ENCODE measurements at regions not wholly inside any gene's neighbourhood (a gene's known extent, or its start where the extent isn't known, plus 50 kb on each side); places are given as distances from the start of the nearest gene placed in this dataset.

DNA sequence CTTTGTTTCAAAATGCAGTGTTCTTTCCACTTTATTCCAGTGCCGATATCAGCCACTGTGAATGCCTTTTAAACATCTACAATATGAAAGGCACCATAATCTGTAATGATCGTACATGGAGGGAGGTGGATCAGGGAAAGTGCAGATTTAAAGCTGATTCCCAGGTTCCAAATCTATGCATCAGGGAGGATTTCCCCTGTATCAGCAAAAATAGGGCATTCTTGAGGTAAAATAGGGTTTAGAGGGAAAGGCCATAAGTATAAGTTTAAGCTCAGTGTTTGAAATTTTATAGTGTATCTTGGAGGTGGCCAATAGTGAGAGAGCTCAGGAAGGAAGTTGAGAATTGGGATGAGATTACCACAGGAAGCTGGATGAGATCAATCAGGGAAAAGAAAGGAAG lies 289.7 kb upstream of the ID4 start:
- no peak overlapping the region for H3K4me3 ChIP-seq (ENCODE audit: low read depth, low read length)
- TF ChIP-seq, protein P1, sequence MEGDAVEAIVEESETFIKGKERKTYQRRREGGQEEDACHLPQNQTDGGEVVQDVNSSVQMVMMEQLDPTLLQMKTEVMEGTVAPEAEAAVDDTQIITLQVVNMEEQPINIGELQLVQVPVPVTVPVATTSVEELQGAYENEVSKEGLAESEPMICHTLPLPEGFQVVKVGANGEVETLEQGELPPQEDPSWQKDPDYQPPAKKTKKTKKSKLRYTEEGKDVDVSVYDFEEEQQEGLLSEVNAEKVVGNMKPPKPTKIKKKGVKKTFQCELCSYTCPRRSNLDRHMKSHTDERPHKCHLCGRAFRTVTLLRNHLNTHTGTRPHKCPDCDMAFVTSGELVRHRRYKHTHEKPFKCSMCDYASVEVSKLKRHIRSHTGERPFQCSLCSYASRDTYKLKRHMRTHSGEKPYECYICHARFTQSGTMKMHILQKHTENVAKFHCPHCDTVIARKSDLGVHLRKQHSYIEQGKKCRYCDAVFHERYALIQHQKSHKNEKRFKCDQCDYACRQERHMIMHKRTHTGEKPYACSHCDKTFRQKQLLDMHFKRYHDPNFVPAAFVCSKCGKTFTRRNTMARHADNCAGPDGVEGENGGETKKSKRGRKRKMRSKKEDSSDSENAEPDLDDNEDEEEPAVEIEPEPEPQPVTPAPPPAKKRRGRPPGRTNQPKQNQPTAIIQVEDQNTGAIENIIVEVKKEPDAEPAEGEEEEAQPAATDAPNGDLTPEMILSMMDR (IDR thresholded peaks at IDR 0.05; ENCODE audit: low read depth, low read length, missing control alignments) = no peak
- no peak for DNase-seq (ENCODE audit: low read depth)

DNA sequence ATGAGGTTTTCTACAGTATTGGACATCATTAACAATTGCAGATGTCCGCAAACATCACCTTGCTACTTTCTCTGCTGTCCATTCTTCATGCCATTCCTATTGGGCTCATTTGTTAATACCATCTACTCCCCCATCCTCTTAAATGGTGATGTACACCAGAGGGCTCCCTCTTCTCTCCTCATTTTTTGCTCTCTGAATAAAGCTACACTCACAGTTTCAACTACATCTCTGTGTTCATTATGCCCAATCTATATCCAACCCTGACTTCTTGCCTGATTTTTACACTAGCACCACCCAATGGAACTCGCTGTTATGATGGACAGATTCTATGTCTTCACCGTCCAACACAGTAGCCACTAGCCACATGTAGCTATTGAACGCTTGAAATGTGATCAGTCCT lies 288.1 kb upstream of the ID4 start:
- no peak for DNase-seq (ENCODE audit: low read depth)
- TF ChIP-seq, protein P1 (IDR thresholded peaks at IDR 0.05; ENCODE audit: low read depth, low read length, missing control alignments) = no peak
- no peak overlapping the region for H3K4me3 ChIP-seq (ENCODE audit: low read depth, low read length)

DNA sequence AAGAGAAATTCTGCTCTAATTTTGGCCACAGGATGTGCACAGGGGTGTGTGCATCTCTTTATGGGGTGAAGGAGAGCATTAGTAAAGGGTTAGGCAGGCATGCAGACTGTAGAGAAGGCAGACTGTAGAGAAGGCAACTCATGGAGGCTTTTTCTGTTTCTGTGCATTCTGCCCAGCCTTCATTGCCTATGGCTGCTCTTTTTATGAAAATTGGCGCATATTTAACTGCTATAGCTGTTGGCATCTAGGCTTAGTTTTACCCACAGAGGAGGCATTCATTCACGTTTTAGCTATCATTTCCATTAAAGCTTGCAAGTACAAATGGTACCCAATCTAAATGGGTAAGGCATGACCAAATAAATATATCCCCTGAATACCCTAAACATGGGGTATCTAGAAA lies 286.8 kb upstream of the ID4 start:
- no peak for DNase-seq (ENCODE audit: low read depth)
- TF ChIP-seq, protein P1 (IDR thresholded peaks at IDR 0.05; ENCODE audit: low read depth, low read length, missing control alignments) = no peak
- no peak overlapping the region for H3K4me3 ChIP-seq (ENCODE audit: low read depth, low read length)

DNA sequence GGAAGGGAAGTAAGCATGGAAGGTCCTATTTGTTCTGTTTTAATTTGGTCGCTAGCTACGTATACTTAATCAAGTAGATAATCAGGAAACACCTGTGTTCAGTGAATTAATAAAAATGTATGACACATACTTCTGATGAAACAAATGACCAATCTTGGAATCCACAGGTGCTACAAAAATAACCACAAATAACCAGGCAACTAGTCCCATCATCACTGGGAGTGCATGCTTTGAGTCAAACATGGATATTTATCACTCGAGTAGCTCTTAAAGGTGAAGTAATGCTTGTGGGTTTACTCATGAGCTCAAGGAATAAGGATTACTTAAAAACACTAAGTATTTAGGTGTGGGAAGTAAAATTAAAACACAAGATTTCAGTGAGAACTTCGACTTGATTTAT lies 285.6 kb upstream of the ID4 start:
- no peak for DNase-seq (ENCODE audit: low read depth)
- no peak overlapping the region for H3K4me3 ChIP-seq (ENCODE audit: low read depth, low read length)
- TF ChIP-seq, protein P1 (IDR thresholded peaks at IDR 0.05; ENCODE audit: low read depth, low read length, missing control alignments) = no peak

DNA sequence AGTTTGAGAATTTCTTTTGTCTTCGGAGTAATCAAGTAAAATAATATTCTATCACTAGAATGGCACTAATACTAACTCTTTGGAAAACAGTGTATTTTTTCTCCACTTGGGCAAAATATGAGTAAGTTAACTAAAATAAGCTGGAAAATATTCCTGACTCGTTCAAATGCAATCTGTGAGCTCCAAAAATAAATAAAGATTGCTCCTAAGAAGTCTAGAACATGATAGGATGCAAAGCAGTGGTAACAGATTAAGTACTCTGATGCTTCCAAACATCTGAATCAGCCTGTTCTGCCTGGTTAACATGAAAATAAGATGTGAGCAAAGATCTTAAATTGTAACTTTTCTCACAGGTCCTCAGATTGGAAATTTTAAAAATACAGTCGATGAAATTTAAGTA lies 285.1 kb upstream of the ID4 start:
- TF ChIP-seq, protein P1 (IDR thresholded peaks at IDR 0.05; ENCODE audit: low read depth, low read length, missing control alignments) = no peak
- no peak for DNase-seq (ENCODE audit: low read depth)
- H3K4me3 ChIP-seq (ENCODE audit: low read depth, low read length) = no peak overlapping the region

DNA sequence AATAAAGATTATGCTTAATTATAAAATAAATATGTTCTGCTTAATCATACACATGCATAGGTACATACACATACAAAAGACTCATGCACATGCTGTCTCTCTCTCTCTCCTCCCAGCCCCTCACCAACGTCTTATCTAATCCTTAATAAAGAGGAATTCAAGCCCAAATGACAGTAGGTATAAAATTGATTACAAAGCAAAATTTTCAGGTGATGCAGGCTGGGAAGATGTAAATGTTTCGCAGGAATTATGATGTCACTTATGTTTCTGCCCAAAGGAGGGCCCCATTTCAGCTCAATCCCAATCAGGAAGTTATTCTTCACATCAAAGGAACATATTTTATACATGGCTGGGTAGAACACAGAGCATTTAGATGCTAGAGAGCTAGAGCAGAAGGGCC lies 284.6 kb upstream of the ID4 start:
- TF ChIP-seq, protein P1 (IDR thresholded peaks at IDR 0.05; ENCODE audit: low read depth, low read length, missing control alignments) = no peak
- no peak overlapping the region for H3K4me3 ChIP-seq (ENCODE audit: low read depth, low read length)
- DNase-seq (ENCODE audit: low read depth) = no peak

DNA sequence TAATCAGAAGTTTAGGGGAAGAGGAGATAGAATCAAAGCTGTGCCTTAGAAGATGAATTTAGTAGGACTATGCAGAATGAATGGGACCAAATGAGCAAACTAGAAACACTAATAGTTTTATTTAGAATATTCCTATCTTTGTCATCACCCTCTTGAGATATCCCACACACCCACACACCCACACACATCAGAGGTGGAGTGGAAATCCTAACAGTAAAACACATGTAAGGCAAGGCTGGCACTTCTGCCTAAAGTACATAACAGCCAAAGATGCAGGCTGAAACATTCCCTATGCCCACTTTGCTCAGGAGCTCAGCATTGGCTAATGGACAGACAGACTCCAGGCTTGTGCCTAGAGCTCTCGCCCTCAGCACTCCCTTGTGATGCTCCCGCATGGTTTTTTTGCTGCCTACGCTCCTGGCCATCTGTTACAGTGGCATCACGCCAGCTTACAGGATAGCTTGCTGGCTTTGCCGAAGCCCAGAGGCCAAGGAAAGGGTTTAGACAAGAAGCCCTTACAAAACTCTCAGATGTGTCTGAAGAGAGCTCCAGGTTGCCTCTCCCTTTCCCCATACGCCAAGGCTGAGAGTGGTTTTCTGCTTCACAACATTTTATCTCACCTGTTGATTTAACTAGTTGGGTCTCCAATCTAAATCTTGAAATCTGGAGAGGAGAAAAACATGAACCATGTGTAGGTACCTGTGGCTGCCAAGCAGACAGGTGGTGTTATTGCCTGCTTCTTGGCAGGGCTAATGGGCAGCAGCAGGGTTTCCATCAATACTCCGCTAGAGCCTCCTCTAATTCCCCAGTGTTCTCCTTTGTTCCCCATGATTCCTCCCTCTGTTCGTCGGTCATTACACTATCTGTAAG lies 282.6 kb upstream of the ID4 start:
- no peak for DNase-seq (ENCODE audit: low read depth)
- no peak overlapping the region for H3K4me3 ChIP-seq (ENCODE audit: low read depth, low read length)
- TF ChIP-seq, protein P1 (IDR thresholded peaks at IDR 0.05; ENCODE audit: low read depth, low read length, missing control alignments) = no peak

Measured in GM12864 (cell line).